Lung microvascular endothelial cell (primary cell): ENCODE measurements at regions not wholly inside any gene's neighbourhood (a gene's known extent, or its start where the extent isn't known, plus 50 kb on each side); places are given as distances from the start of the nearest gene placed in this dataset.
"Not testable (repeated sequence)": the region's sequence is repeated elsewhere in the genome, so short reads cannot be mapped to it uniquely, and the experiment has no call there.

ENCODE experiments used
- DNase-seq, 2 donors: peaks; one replicate each; pipeline versions ENCODE4 v3.0.0 to v3.0.0-alpha.2; 2010; ENCODE audit warnings: low read depth in 2 of 2

GRCh38 chr2:126220331-126220730 is 435.6 kb upstream of the GYPC start:
- no peak for DNase-seq

GRCh38 chr2:126221506-126221905 is 434.5 kb upstream of the GYPC start:
- no peak for DNase-seq

- DNase-seq = no peak
These were observed 433.7 kb upstream of the GYPC start for GRCh38 chr2:126222278-126222677.

- no peak for DNase-seq
These were observed 431.2 kb upstream of the GYPC start for GRCh38 chr2:126224776-126225175.

- DNase-seq = no peak
These were observed 428.7 kb upstream of the GYPC start for GRCh38 chr2:126227250-126227649.

GRCh38 chr2:126228531-126228930 is 427.4 kb upstream of the GYPC start:
- no peak for DNase-seq

- no peak for DNase-seq
These were observed 417.7 kb upstream of the GYPC start for GRCh38 chr2:126238251-126238650.

- no peak for DNase-seq
These were observed 416.5 kb upstream of the GYPC start for GRCh38 chr2:126239320-126239955.

- DNase-seq = no peak
These were observed 415.0 kb upstream of the GYPC start for GRCh38 chr2:126241001-126241400.

GRCh38 chr2:126241411-126241810 is 414.5 kb upstream of the GYPC start:
- no peak for DNase-seq

- DNase-seq = peak in 1 of 2 donors; percentile 42
These were observed 411.0 kb upstream of the GYPC start for GRCh38 chr2:126244937-126245336.

- no peak for DNase-seq
These were observed 402.3 kb upstream of the GYPC start for GRCh38 chr2:126253669-126254068.

- no peak for DNase-seq
These were observed 391.3 kb upstream of the GYPC start for GRCh38 chr2:126264625-126265024.

GRCh38 chr2:126269911-126270310 is 386.0 kb upstream of the GYPC start:
- no peak for DNase-seq

- no peak for DNase-seq
These were observed 385.4 kb upstream of the GYPC start for GRCh38 chr2:126270587-126270986.

- no peak for DNase-seq
These were observed 383.6 kb upstream of the GYPC start for GRCh38 chr2:126272401-126272800.

- no peak for DNase-seq
These were observed 380.9 kb upstream of the GYPC start for GRCh38 chr2:126275098-126275497.

- DNase-seq = not testable (repeated sequence)
These were observed 379.7 kb upstream of the GYPC start for GRCh38 chr2:126276268-126276667.

GRCh38 chr2:126288362-126288761 is 367.6 kb upstream of the GYPC start:
- no peak for DNase-seq

GRCh38 chr2:126293962-126294361 is 362.0 kb upstream of the GYPC start:
- DNase-seq = not testable (repeated sequence)

- DNase-seq = no peak
These were observed 356.4 kb upstream of the GYPC start for GRCh38 chr2:126299469-126299976.

GRCh38 chr2:126300348-126300747 is 355.6 kb upstream of the GYPC start:
- no peak for DNase-seq

- DNase-seq = no peak
These were observed 353.9 kb upstream of the GYPC start for GRCh38 chr2:126302043-126302442.

- no peak for DNase-seq
These were observed 352.8 kb upstream of the GYPC start for GRCh38 chr2:126303113-126303512.
